Left kidney (tissue), 1 donor: ENCODE measurements at regions not wholly inside any gene's neighbourhood (a gene's known extent, or its start where the extent isn't known, plus 50 kb on each side); places are given as distances from the start of the nearest gene placed in this dataset.
"Not testable (repeated sequence)": the region's sequence is repeated elsewhere in the genome, so short reads cannot be mapped to it uniquely, and the experiment has no call there.

Experiments
- DNase-seq: peaks from one replicate; pipeline ENCODE4 v3.0.0-alpha.2; 2013

- no peak for DNase-seq
These were observed 165.0 kb downstream of the VEGFA start for GRCh38 chr6:43934803-43935602.

GRCh38 chr6:43934183-43934802, 164.3 kb downstream of the VEGFA start:
- DNase-seq = no peak

- peak; percentile 71 for DNase-seq
These were observed 163.3 kb downstream of the VEGFA start for GRCh38 chr6:43933148-43933885.

GRCh38 chr6:43932259-43933147, 162.5 kb downstream of the VEGFA start:
- no peak for DNase-seq

- DNase-seq = no peak
These were observed 161.2 kb downstream of the VEGFA start for GRCh38 chr6:43931201-43931600.

GRCh38 chr6:43930440-43931154, 160.6 kb downstream of the VEGFA start:
- DNase-seq = no peak

- DNase-seq = no peak
These were observed 159.5 kb downstream of the VEGFA start for GRCh38 chr6:43929511-43929910.

- DNase-seq = no peak
These were observed 157.7 kb downstream of the VEGFA start for GRCh38 chr6:43927532-43928210.

- DNase-seq = no peak
These were observed 156.9 kb downstream of the VEGFA start for GRCh38 chr6:43926634-43927531.

GRCh38 chr6:43925636-43926139, 155.7 kb downstream of the VEGFA start:
- DNase-seq = not testable (repeated sequence)

- DNase-seq = no peak
These were observed 154.3 kb downstream of the VEGFA start for GRCh38 chr6:43924222-43924702.

- DNase-seq = no peak
These were observed 153.6 kb downstream of the VEGFA start for GRCh38 chr6:43923376-43924221.

GRCh38 chr6:43922426-43923375, 152.7 kb downstream of the VEGFA start:
- no peak for DNase-seq

- DNase-seq = no peak
These were observed 151.8 kb downstream of the VEGFA start for GRCh38 chr6:43921548-43922425.

GRCh38 chr6:43921039-43921438, 151.0 kb downstream of the VEGFA start:
- DNase-seq = no peak

- DNase-seq = no peak
These were observed 149.8 kb downstream of the VEGFA start for GRCh38 chr6:43919774-43920173.
